ENCODE measurements at regions not wholly inside any gene's neighbourhood (a gene's known extent, or its start where the extent isn't known, plus 50 kb on each side); places are given as distances from the start of the nearest gene placed in this dataset.

DNA sequence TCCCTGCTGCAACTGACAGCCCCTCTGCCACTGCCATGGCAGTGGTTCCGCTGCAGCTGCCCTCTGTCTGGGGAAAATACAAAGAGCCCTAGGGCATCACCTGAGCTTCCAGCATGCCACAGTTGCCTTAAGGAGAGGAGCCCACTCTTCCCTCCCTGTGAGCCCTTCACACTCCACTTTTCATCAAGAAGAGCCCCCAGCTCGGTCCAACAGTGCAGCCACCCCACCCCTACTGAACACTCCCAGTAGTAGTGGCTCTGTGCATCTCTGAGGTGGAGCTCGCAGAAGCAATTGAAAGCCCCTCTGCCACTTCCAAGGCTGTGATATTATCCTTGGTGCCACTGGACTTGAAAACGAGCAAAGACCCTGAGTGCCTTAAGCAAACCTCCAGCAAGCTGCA is 696.8 kb upstream of the COX7C start:
- DNase-seq (ENCODE audit: low read depth, low spot score), result no peak
- peaks cover 7% of the 10 kb centered on the region for H3K36me3 Mint-ChIP-seq (ENCODE audit: low read depth)
- TF ChIP-seq, protein P1, sequence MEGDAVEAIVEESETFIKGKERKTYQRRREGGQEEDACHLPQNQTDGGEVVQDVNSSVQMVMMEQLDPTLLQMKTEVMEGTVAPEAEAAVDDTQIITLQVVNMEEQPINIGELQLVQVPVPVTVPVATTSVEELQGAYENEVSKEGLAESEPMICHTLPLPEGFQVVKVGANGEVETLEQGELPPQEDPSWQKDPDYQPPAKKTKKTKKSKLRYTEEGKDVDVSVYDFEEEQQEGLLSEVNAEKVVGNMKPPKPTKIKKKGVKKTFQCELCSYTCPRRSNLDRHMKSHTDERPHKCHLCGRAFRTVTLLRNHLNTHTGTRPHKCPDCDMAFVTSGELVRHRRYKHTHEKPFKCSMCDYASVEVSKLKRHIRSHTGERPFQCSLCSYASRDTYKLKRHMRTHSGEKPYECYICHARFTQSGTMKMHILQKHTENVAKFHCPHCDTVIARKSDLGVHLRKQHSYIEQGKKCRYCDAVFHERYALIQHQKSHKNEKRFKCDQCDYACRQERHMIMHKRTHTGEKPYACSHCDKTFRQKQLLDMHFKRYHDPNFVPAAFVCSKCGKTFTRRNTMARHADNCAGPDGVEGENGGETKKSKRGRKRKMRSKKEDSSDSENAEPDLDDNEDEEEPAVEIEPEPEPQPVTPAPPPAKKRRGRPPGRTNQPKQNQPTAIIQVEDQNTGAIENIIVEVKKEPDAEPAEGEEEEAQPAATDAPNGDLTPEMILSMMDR (conservative IDR thresholded peaks at IDR 0.05), result no peak
- no peak overlapping the region for H3K27ac Mint-ChIP-seq (ENCODE audit: unreplicated experiment)
- H3K9me3 Mint-ChIP-seq, result peaks cover 11% of the 10 kb centered on the region
- no peaks in the 10 kb centered on the region for H3K27me3 Mint-ChIP-seq (ENCODE audit: low read depth)
- H3K4me1 Mint-ChIP-seq, result no peaks in the 10 kb centered on the region
- no peak overlapping the region for H3K4me3 Mint-ChIP-seq

DNA sequence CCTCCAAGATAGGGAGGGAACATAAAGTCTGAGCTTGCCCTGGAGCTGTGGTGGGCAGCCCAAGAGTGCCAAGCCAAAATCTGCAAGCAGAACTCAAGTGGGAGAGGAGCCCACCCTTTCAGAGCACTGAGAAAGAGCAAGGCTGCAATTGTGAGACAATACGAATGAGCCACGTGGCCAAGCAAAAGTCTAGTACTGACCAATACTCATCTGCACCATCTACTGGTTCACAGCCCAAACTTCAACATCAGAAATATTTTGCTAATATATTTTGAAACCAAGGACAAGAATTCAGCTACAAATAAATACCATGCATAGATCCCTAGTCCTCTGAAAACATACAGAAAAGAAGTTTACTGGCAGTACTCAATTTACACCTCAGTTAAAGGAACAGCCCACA is 696.2 kb upstream of the COX7C start:
- TF ChIP-seq, protein P1 (conservative IDR thresholded peaks at IDR 0.05), result peak; percentile 31
- no peaks in the 10 kb centered on the region for H3K27me3 Mint-ChIP-seq (ENCODE audit: low read depth)
- no peak overlapping the region for H3K4me3 Mint-ChIP-seq
- H3K36me3 Mint-ChIP-seq (ENCODE audit: low read depth), result peaks cover 7% of the 10 kb centered on the region
- no peak overlapping the region for H3K27ac Mint-ChIP-seq (ENCODE audit: unreplicated experiment)
- no peaks in the 10 kb centered on the region for H3K4me1 Mint-ChIP-seq
- no peak for DNase-seq (ENCODE audit: low read depth, low spot score)
- peaks cover 11% of the 10 kb centered on the region for H3K9me3 Mint-ChIP-seq

DNA sequence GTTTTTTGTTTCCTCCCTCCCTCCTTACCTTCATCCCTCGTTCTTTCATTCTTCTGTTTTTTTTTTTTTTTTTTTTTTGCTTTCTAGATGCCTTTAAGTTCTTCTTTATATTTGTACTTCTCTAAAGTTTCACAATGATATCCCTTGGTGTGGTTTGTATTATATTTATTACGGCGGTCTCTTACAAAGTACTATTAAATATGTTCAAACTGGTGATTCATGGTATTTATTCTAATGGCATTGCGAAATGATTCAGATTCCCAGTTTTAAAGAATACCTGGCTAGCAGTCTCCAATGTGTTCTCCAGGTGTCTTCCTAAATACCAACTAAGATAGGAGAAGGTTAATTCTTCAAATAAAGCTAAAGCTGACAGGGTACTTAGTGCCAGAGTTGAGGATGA is 690.1 kb upstream of the COX7C start:
- TF ChIP-seq, protein P1 (conservative IDR thresholded peaks at IDR 0.05), result no peak
- Mint-ChIP-seq H3K27me3 (ENCODE audit: low read depth) (no peaks in the 10 kb centered on the region), H3K4me3 (no peak overlapping the region), H3K4me1 (no peaks in the 10 kb centered on the region), H3K36me3 (ENCODE audit: low read depth) (peaks cover 7% of the 10 kb centered on the region), H3K9me3 (peaks cover 15% of the 10 kb centered on the region), H3K27ac (ENCODE audit: unreplicated experiment) (no peak overlapping the region)
- DNase-seq (ENCODE audit: low read depth, low spot score), result no peak

DNA sequence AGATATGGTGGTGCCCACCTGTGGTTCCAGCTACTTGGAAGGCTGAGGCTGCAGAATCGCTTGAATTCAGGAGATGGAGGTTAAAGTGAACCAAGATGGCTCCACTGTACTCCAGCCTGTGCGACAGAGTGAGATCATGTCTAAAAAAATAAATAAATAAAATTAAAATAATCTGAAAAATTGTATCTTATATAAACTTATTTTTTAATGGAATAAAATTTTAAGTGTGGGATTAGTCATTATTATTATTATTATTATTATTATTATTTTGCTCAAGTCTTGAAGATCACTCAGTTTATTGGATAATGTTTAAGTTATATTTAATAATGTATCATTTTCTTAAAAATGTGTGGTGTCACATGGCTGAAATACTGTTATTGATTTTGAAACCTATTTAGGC is 688.0 kb upstream of the COX7C start:
- no peak for DNase-seq (ENCODE audit: low read depth, low spot score)
- H3K36me3 Mint-ChIP-seq (ENCODE audit: low read depth), result peaks cover 7% of the 10 kb centered on the region
- TF ChIP-seq, protein P1 (conservative IDR thresholded peaks at IDR 0.05), result no peak
- no peaks in the 10 kb centered on the region for H3K4me1 Mint-ChIP-seq
- H3K9me3 Mint-ChIP-seq, result peaks cover 9% of the 10 kb centered on the region
- H3K4me3 Mint-ChIP-seq, result no peak overlapping the region
- H3K27me3 Mint-ChIP-seq (ENCODE audit: low read depth), result no peaks in the 10 kb centered on the region
- no peak overlapping the region for H3K27ac Mint-ChIP-seq (ENCODE audit: unreplicated experiment)

DNA sequence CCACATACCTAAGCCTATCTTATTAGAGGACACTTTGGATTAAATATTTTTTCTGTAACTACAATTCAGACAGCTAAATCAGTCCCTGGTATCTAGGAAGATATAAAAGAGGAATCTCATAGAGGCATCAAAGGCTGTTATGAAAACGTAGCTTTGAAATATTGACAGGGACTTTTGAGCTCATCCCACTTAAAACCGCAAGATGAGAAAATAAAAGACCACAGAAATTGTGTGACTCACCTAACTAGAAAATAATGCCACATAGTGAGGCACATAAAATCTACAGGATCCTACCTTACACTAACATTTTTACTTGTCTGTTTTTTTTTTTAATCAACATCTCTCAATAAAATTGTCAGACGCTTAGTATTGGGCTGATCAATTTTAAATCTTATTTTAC is 686.5 kb upstream of the COX7C start:
- H3K27ac Mint-ChIP-seq (ENCODE audit: unreplicated experiment), result no peak overlapping the region
- DNase-seq (ENCODE audit: low read depth, low spot score), result no peak
- H3K4me3 Mint-ChIP-seq, result no peak overlapping the region
- TF ChIP-seq, protein P1 (conservative IDR thresholded peaks at IDR 0.05), result no peak
- H3K27me3 Mint-ChIP-seq (ENCODE audit: low read depth), result no peaks in the 10 kb centered on the region
- peaks cover 4% of the 10 kb centered on the region for H3K9me3 Mint-ChIP-seq
- H3K36me3 Mint-ChIP-seq (ENCODE audit: low read depth), result no peaks in the 10 kb centered on the region
- H3K4me1 Mint-ChIP-seq, result no peaks in the 10 kb centered on the region

DNA sequence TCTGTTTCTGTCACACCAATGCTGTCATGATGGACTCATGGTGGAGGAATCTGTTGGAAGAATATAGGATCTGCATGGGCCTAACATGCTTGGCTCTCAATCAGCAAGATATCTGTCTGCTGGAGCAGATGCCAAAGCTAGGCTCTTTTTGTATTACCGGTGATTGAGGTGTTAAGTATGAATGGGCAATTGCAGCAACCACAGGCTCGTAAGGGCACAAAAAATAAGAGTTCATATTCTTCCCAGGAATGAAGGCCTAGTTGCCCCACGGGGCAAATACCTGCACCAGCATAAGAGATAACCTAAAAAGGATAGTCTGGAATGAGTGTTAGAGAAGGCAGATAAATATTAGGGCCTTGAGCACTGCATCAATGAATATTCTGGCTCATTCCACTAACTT is 679.5 kb upstream of the COX7C start:
- H3K36me3 Mint-ChIP-seq (ENCODE audit: low read depth), result no peaks in the 10 kb centered on the region
- TF ChIP-seq, protein P1 (conservative IDR thresholded peaks at IDR 0.05), result no peak
- no peak overlapping the region for H3K27ac Mint-ChIP-seq (ENCODE audit: unreplicated experiment)
- H3K4me3 Mint-ChIP-seq, result no peak overlapping the region
- H3K4me1 Mint-ChIP-seq, result no peaks in the 10 kb centered on the region
- no peaks in the 10 kb centered on the region for H3K9me3 Mint-ChIP-seq
- no peak for DNase-seq (ENCODE audit: low read depth, low spot score)
- H3K27me3 Mint-ChIP-seq (ENCODE audit: low read depth), result no peaks in the 10 kb centered on the region
